SK-MEL-5 (cell line): ENCODE measurements at regions not wholly inside any gene's neighbourhood (a gene's known extent, or its start where the extent isn't known, plus 50 kb on each side); places are given as distances from the start of the nearest gene placed in this dataset.

Source experiments
- DNase-seq: peaks from one replicate; pipeline ENCODE4 v3.0.0-alpha.2; 2016; ENCODE audit warnings: low read depth, low spot score
- in situ Hi-C: cut with HindIII; loops from 2 replicates; pipeline ENCODE4 v1.10.0; 2016; ENCODE audit warnings: low sequenced_read_pairs, high pct_unique_total_duplicates, low pct_unique_long_range_greater_than_20kb

DNA sequence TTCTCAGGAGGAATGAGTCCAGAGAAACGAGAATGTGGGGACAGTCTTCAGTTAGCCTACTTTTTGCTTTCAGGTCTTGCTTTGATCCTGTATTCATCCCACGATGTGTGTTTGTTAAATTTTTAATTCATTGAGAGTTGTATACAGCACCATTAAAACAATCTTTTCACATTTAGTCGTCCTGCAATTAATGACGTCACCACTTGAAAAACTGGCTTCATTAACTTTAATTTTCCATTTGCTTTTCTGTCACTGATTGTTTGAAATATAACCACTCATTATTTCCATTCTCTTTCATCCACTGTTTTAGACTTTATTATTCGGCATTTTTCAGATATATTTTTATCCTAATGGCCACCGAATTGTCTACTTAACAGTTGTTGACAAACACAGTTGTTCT, 146.9 kb downstream of the TFEC start:
- DNase-seq: no peak
- in situ Hi-C loops: no loop called here

DNA sequence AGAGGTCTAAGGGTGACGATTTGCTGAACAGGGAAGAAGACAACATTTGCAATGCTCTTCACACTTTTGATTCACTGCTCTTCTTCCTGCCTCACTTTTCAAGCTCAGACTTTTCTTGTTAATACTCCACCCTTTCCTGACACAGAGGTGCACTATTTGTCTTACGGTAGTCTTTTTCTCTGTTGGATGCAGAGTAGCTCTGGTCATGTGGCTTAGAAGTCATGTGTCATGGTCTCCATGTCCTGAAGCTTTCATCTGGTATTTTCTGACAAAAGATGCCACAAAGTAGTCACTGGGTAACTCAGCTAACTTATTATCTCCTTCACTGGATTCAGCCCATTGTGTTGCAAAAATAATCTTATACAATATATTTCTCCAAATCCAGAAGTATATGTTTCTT, 149.1 kb downstream of the TFEC start:
- in situ Hi-C loops: no loop called here
- no peak for DNase-seq

DNA sequence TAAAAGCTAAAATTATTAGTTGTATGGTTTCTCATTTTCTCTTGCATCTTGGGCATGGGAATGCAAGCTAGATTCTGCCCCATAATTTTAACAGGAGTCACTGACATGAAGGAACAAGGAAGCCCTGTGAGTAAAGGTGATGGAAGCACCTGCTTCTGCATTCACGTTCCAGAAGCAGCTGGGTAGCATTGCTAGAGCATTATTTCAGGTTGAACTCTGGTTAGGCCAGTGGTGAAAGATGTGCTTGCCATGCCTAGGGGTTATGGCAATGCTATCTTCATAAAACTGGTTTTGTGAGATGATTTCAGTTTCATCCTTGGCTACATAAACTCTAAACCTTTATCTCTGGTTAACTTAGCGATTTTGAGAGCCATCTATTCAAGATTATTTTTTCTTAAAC, 151.4 kb downstream of the TFEC start:
- DNase-seq: no peak
- in situ Hi-C loops: no loop called here

DNA sequence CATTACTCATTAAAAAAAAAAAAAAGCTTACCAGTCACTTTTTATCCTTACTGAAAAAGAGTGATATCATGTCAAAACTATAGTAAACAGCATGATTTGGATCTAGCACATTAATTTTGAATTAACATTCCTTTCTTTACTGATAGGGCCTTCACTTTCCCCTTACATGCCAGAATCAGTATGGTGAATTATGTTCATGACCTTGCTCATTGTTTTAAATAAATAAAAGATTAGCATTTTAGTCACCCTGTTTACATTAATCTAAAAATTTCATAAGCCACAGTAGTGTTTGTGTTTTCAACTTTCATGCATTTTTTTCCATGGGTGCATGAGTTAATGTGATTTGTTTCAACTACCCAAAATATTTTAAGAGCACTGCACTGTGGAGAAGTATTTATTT, 160.8 kb downstream of the TFEC start:
- in situ Hi-C loops: no loop called here

DNA sequence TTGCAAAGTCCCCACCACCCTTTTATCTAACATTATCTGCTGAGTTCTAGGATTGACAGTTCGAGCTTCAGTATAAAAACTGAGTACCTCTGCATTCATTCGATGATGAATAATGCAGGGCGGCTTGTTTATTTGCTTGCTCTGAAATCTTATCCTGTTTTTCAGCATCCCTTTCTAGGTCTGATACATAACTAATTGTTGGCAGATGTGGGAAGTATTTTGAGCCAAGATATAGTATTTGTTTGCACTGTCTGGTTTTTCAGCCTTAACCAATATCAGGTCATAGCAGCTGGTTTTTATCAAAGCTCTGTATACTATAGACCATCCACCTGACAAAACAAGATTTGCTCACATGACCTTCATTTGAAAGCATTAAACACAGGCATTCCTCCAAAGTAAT, 161.4 kb downstream of the TFEC start:
- in situ Hi-C loops: no loop called here
- no peak for DNase-seq

More for the DNA sequence above, 160.8 kb downstream of the TFEC start:
- DNase-seq: no peak

DNA sequence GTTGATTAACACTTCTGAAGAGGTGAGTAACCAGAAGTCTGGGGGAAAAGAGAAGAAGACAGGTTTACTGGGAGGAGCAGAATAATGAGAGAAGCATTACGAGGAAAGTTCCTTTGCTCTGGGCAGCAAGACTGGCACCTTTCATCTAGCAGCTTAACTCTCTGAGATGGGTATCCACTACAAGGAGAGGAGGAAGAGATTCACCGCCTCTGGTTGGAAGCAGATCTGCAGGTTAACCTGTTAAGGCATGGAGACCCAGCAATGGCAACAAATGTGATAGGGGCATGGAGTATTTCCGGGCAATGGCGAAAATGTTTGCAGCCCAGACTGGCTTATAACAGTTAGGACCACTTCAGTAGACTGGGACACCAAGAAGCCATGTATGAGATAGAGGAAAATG, 162.2 kb downstream of the TFEC start:
- DNase-seq: no peak
- in situ Hi-C loops: no loop called here

DNA sequence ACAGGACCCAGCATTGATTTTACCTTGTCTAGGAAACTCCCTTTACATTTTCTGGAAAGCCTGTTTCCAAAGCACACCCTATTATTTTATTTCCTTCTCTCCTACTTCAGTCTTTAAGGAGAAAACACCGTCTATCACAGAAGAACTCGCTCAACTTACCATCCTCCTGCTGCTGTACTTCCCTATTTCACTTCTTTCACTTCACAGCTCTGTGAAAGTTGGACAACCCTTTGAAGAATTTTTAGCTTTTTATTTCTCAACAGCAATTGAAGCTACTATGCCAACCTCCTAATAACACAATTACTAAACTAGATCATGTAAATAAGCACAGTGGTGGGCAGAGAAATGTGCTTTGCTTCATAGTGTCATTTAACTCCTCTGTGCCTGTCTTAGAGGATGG, 166.5 kb downstream of the TFEC start:
- in situ Hi-C loops: no loop called here
- DNase-seq: no peak

DNA sequence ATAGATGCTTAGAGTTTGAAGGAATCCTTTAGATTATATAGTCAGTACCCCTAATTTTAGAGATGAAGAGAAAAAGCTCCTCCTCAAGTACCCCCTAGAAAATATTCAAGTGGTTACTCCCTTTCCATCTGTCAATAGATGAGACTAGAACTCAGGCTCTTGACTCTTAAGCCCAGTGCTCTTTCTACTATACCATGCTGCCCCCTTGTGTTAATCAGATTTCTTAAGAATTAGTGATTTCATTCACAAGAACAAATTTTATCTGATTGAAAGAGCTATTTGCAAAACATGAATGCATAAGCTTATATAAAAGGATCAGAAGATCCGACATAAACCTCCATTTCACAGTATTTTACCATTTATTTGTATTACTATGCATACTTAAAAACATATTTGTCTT, 179.3 kb downstream of the TFEC start:
- peak; percentile 78 for DNase-seq
- in situ Hi-C loops: no loop called here

DNA sequence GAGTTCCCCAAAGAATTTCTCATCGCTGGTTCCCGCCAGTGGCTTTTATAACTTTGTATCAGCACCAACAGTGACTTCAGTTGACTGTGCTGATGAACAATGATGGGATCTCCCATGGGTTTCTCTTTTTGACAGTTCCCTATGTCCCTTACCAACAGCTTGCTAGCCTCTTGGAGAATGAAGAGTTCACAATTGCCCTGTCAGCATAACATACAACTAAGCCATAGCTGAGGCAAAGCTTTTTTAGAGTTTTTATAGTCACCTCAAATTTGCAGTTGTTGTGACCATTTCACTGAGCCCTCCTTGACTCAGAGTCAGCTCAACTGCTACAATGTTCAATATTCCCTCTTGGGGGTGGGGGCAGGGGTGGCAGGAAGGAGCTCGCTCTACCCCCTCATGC, 179.8 kb downstream of the TFEC start:
- in situ Hi-C loops: no loop called here
- no peak for DNase-seq

DNA sequence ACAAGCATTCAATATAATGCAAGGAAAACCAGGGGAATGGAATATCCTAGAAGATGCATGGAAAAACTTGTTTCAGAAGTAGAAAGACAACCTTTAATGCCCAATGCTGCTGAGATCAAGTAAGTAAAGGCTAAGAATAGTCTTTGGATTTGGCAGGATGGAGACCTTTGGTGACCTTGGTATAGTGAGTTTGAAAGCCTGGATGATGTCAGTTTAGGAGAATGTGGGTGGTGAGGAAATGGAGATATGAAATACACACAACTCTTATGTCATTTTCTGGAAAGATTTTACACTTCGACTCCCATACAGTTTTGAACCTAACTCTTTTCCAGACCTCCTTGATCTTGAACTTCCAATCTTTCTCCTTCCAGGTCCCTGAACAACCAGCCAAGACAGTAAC, 185.7 kb downstream of the TFEC start:
- no peak for DNase-seq
- in situ Hi-C loops: no loop called here

DNA sequence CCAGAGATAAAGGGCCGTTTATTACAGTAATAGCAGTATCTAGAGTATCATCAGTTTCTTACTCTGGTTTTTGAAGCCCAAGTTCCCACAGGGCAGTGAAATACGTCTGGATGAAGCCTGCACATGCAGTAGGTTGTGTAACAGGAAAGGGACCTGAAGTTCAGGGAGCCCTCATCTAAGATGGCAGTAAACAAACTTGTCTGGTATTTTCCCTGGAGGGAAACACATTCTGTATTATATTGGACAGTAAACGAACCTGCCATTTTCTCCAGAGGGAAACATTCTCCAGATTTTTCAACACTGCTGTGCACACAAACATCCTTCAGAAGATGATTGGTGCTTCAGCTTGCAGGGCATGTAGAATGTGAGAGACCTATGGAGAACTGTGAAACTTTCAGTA, 189.9 kb downstream of the TFEC start:
- in situ Hi-C loops: no loop called here
- no peak for DNase-seq

DNA sequence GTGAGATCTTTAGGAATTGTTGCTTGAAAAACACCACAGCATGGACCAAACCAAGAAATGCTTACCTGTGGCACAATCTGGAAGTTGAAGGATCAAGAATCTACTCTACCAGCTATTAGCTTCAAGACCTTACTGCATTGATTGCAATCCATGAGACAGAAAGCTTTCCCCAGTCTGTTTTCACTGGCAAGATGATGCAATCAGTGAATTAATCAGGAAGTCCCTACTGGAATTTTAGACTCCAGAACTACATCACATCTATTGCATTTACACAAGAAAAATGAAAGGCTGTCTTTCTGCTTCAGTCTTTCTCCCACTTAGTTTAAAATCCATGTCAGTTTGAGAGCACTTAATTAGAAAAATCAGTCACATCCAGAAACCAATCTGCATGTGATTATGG, 191.7 kb downstream of the TFEC start:
- no peak for DNase-seq
- in situ Hi-C loops: no loop called here

DNA sequence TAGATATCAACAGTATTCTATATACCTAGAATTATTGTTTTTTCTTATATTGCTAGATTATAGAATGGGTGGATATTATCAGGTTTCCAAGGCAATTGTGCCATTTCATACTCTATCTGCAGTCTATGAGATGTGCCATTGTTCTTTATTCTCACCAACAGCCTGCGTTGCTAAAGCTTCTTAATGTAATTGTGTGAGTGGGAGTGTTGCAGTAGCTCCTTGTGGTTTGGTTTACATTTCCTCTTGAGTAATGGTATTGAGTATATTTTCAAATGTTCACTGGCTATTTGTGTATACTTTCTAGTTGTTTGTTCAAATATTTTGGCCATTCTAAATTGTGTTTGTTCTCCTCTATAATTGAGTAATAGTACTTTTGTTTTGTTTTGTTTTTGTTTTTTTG, 199.2 kb downstream of the TFEC start:
- in situ Hi-C loops: no loop called here
- DNase-seq: no peak

DNA sequence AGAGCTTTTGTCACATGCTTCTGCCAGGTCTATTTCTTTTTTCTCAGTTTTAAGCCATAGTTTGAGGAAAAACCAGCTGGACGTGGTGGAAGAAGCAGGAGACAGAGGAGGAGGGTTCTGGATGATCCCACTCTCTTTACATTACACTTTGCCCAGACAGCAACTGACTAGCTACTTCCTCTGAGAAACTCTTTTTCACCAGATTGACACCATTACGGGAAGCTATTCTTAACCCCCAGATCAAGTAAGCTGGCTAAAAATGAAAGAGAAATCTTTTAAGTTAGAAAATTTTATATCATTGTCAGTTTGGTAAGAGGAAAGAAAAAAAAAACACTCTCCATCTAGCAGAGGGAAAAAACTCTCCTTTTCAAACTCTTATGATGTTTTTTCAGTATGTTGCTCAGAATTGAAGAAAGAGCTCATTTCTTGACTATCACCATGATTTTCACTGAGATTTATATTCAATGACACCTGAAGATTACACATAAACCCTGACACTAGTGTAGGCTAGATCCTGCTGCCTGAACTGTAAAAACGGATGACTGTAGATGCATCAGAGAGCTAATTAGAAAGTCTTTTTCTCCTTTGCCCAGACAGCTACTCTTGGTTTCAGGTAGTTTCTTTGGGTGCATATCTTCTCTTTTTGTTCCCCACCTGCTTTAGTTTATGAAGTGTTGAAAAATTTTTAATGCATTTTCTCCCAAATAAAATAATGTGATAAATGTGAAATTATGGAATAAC, 203.1 kb downstream of the TFEC start:
- DNase-seq: no peak
- in situ Hi-C loops: no loop called here

DNA sequence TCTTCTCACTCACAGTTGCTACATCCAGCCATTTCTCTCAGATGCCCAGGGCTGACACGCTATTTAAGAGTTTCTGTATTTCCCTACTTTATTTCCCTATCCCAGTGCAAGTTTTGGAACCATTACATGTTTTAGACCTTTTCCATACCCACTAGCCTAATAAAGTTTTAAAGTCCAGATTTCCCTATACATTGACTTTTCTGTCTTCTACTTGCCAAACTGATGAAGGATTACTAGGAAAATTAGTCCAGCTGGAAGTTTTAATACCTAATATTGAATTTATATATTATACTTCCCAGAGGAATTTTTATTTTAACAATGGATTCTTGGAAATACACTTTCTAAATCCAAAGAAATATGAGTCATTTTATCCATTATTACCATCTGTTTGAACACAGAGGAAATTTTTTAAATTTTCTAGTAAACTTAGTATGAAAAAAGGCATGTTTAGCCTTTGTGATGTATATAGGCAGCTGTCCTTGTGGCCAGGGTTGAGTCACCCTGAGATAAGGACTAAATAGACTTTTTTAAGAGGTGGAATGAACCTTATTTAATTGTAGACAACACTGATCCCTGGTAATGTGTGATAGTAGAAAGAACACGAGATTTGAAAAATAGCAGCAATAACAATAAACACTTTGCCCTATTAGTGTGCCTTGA, 205.0 kb downstream of the TFEC start:
- in situ Hi-C loops: no loop called here

DNA sequence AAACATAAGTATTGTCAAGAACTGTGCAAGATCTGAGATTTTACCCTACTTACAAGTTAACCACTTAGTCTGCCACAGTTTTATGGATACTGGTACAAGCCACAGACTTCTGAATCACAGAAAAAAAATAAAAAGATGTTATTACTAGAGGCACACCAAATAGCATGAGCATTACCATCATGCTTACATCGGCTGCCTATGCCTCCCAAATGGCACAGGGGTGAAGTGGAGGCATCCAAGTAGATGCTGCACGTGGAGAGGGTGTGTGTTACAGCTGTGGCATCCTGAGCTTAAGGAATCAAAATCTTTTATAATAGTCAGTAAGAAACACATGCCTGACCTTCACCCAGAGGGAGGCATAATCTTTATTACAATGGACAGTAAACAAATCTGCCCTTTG, 207.8 kb downstream of the TFEC start:
- in situ Hi-C loops: no loop called here
- no peak for DNase-seq

More for the DNA sequence above, 205.0 kb downstream of the TFEC start:
- DNase-seq: no peak

DNA sequence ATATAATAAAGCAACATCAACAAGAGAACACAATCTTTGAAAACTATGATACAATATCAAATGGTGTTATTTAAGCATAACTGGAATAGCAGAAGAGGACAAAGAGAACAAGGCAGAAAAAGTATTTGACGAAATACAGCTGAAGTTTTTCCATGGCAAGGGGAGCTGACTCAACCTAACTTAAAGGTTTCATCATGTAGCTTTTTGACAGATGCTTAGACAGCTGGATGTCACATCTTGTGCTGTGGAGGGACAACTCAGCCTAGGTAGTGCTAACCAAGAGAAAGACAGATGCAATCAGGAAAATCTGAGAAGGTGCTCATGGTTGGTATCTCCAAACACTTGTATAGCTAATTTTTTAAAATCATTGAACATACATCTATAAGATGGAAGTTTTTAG, 208.2 kb downstream of the TFEC start:
- DNase-seq: no peak
- in situ Hi-C loops: no loop called here

DNA sequence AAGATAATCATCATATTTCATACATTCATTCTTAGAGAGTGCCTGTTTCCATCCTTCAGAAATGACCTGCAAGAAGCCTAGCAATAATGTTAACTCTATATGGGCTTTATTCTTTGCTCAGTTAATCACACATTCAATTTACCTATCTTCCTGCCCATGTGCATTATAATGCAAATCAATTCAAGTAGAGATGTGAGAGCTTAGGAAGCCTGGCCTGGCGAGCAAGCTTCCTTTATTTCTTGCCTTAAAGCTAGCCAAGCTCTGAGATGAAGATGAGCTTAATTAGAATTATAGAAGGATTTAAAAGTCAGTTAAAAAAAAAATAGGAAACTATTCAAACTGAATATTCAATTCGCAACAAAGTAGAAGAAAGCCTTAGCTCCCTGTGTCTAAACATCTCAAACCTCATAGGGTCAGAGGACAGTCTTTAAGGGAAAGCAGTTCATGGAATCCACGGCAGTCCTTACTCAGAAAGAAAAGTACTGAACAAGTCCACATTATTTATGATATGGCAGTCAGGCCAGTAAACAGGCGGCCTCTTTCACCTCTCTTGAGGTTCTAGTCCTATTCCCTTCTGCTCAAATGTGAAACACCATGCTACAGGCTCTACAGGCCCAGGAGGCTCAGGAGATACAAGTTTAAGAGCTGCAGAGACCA, 214.1 kb downstream of the TFEC start:
- no peak for DNase-seq
- in situ Hi-C loops: no loop called here

DNA sequence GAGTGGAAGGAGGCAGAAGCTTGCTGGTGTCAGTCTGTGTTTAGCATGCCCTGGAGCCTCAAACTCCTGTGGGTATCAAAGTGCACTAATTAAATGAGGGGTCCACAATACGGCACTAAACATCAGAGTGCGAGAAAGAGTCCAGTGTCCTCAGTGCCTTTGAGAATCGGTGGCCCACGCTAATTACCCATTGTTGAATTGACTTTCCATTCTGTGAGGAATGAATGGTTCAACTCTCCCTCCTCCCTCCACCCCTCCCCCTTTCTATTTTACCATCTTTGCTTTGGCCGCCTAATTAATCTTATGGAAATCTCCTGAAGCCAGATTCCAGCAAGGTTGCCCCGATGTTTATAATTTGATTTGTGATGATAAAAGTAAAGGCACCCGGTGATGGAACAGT, 217.8 kb downstream of the TFEC start:
- in situ Hi-C loops: no loop called here
- no peak for DNase-seq
